GM12878 (cell line): ENCODE measurements at regions not wholly inside any gene's neighbourhood (a gene's known extent, or its start where the extent isn't known, plus 50 kb on each side); places are given as distances from the start of the nearest gene placed in this dataset.

Source experiments
- ASH2L ChIP-seq: fragments of 300-600, 200-600 bp; sonication (generic); IDR thresholded peaks from 2 replicates; pipeline ENCODE4 v1.6.1; 2017; ENCODE audit warnings: low read depth, mild to moderate bottlenecking, borderline replicate concordance
- BHLHE40 ChIP-seq, 2 experiments: fragments of 450-650 bp in 1 of 2; IDR thresholded peaks; 2 replicates each; pipeline ENCODE4 v1.6.1; 2011 to 2017; ENCODE audit warnings: low read depth in 2 of 2, borderline replicate concordance in 1 of 2, improper control_type of control experiment in 1 of 2, low read length in 1 of 2, mild to moderate bottlenecking in 1 of 2
- CEBPB ChIP-seq, 2 experiments: fragments of 150-350 bp in 1 of 2; IDR thresholded peaks; 2 replicates each; pipeline ENCODE4 v1.6.1; 2012 to 2014; ENCODE audit warnings: low read depth in 2 of 2, low read length in 2 of 2, borderline replicate concordance in 1 of 2, inconsistent platforms in 1 of 2
- CTCF ChIP-seq, 3 experiments: IDR thresholded peaks in 2 of 3; conservative IDR thresholded peaks in 1 of 3; 2 replicates each; pipeline ENCODE4 v1.5.1; 2011; ENCODE audit warnings: low read depth in 3 of 3, low read length in 3 of 3, mild to moderate bottlenecking in 3 of 3, control low read depth in 2 of 3, moderate library complexity in 2 of 3, inconsistent platforms in 1 of 3, mixed read lengths in 1 of 3; ENCODE audit not compliant: control insufficient read depth in 2 of 3, insufficient read depth in 1 of 3; ENCODE audit errors: extremely low read depth in 1 of 3
- GABPA ChIP-seq: IDR thresholded peaks from 2 replicates; pipeline ENCODE4 v1.6.1; 2014; ENCODE audit warnings: antibody characterized with exemption, low read depth, mild to moderate bottlenecking, inconsistent platforms
- IRF3 ChIP-seq: fragments of 450-650 bp; IDR thresholded peaks from 2 replicates; pipeline ENCODE4 v1.6.1; 2014; ENCODE audit warnings: mild to moderate bottlenecking
- KAT2A ChIP-seq: conservative IDR thresholded peaks from 2 replicates; pipeline ENCODE4 v1.6.1; 2011; ENCODE audit warnings: low read depth, low read length; ENCODE audit not compliant: control insufficient read depth
- RELA ChIP-seq: fragments of 450-650 bp; IDR thresholded peaks from 2 replicates; pipeline ENCODE4 v1.8.0; 2014; ENCODE audit warnings: borderline replicate concordance; ENCODE audit not compliant: partially characterized antibody
- RFX5 ChIP-seq: IDR thresholded peaks from 2 replicates; pipeline ENCODE4 v1.6.1; 2011; ENCODE audit warnings: low read depth, low read length, improper control_type of control experiment
- TF ChIP-seq, protein P1 (sequence below): IDR thresholded peaks from 2 replicates; pipeline ENCODE4 v1.6.1; 2011; ENCODE audit warnings: low read depth, low read length, improper control_type of control experiment, borderline replicate concordance

DNA sequence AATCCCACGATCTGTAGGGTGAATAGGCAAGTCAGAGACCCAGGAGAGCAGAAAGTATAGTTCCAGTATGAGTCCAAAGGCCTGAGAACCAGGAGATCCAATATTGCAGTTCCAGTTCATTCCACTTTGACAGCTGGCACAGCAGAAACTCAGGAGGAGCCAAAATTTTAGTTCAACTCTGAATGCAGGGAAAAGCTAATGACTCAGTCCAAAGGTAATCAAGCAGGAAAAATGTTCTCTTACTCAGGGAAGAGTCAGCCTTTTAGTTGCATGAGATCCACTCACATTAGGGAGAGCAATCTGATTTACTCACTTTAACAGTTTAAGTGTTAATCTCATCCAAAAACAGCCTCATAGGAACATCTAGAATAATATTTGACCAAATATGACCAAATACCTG lies 130.2 kb upstream of the LRFN5 start:
- TF ChIP-seq CTCF (IDR thresholded peaks at IDR 0.05 in 2 of 3, conservative IDR thresholded peaks at IDR 0.05 in 1 of 3; ENCODE audit: control insufficient read depth in 2 of 3, extremely low read depth in 1 of 3, insufficient read depth in 1 of 3, low read depth in 3 of 3, low read length in 3 of 3): no peak
- no peak for TF ChIP-seq BHLHE40 (IDR thresholded peaks at IDR 0.05; ENCODE audit: borderline replicate concordance in 1 of 2, low read depth in 2 of 2, low read length in 1 of 2)
- no peak for TF ChIP-seq GABPA
- TF ChIP-seq RFX5: no peak
- TF ChIP-seq CEBPB (IDR thresholded peaks at IDR 0.05; ENCODE audit: borderline replicate concordance in 1 of 2, low read depth in 2 of 2, low read length in 2 of 2): no peak
- no peak for TF ChIP-seq ASH2L
- TF ChIP-seq KAT2A: no peak
- TF ChIP-seq IRF3: no peak
- TF ChIP-seq, protein P1, sequence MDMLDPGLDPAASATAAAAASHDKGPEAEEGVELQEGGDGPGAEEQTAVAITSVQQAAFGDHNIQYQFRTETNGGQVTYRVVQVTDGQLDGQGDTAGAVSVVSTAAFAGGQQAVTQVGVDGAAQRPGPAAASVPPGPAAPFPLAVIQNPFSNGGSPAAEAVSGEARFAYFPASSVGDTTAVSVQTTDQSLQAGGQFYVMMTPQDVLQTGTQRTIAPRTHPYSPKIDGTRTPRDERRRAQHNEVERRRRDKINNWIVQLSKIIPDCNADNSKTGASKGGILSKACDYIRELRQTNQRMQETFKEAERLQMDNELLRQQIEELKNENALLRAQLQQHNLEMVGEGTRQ: no peak
- TF ChIP-seq RELA: no peak
